ENCODE measurements at regions not wholly inside any gene's neighbourhood (a gene's known extent, or its start where the extent isn't known, plus 50 kb on each side); places are given as distances from the start of the nearest gene placed in this dataset.
"Not testable (repeated sequence)": the region's sequence is repeated elsewhere in the genome, so short reads cannot be mapped to it uniquely, and the experiment has no call there.

DNA sequence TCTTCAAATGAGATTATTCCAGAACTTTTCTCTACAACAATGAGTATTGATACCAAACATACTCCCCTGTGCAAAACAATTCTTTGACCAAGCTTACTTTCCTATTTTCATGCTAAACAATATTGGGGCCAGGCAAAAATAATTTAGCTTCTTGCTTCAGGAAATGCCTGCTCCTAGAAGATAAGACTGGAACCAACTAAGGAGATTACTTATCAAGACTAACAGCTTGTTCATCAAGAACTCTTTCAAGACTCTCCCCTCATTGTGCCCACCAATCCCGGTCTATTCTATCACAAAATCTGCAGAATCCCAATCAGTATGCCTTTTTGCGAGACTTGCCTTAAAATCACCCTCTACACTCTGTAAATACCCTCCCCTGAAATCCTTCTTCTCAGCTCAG, 536.6 kb downstream of the RWDD3 start:
- DNase-seq (ENCODE audit: low spot score) = no peak

DNA sequence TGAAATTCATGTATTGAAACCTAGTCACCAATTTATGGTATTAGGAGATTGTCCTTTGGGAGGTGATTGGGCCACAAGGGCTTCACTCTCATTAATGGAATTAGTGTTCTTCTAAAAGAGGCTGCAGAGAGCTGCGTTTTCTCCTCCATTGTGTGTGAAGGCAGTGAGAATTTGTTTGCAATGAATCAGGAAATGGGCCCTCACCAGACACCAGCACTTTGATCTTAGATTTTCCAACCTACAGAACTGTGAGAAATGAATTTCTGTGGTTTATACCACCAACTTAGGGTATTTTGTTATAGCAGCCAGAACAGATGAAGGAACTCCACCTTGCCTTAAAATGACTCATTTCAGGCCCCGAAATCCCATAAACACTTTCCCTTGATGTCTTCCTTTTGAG, 544.2 kb downstream of the RWDD3 start:
- no peak for DNase-seq (ENCODE audit: low spot score)

DNA sequence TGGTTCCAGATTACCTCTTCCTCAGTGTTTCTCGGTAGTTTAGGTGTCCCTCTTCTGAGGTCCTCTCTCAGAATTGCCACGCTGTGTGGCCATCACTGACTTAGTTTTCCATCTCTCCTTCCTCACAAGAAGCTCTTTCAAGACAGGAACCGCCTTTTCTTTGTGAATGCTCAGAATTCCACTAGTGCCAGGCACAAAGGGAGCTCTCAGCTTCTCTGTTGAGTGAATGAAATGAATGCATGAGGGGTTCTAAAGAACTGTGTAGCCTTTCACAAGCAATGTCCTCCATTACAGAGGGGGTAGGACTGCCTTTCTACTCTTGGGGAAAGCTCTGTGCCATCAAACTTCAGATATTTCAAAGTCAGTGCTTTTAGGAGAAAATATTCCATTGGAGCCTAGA, 546.8 kb downstream of the RWDD3 start:
- no peak for DNase-seq (ENCODE audit: low spot score)

DNA sequence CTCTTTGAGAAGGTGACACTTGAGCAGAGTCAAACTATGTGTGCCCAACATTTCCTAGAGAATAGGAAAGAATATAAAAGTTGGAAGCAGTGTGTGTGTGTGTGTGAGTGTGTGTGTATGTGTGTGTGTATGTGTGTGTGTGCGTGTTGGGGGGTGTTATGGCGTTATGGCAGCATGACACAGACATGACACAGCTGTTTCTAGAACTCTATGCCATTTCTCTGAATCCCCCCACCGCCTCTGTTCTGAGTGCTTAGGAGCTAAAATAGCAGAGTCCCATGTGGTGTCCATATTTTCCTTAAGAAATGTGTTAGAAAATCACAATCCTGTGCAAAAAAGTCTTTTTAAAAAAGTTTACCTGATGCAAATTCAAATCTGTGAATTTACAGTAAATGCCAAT, 556.1 kb downstream of the RWDD3 start:
- DNase-seq (ENCODE audit: low spot score) = no peak

DNA sequence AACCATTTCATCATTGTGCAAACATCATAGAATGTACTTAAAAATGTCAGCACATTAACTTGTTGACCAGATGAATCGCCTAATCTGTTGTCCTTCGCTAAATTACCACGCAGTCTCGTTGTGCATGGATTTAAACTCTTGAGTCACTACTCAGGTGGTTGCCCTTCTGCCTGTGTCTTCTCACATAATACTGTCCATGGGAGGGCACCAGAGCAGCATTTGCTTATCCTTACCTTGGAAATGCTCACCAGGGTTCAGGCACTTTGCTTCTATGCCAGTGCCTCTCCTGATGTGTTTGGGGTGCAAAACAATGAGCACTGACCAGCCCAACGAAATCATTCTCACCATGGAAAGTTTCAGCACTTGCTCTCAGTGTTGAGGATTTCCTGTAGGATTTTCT, 559.9 kb downstream of the RWDD3 start:
- peak; percentile 9 for DNase-seq (ENCODE audit: low spot score)

DNA sequence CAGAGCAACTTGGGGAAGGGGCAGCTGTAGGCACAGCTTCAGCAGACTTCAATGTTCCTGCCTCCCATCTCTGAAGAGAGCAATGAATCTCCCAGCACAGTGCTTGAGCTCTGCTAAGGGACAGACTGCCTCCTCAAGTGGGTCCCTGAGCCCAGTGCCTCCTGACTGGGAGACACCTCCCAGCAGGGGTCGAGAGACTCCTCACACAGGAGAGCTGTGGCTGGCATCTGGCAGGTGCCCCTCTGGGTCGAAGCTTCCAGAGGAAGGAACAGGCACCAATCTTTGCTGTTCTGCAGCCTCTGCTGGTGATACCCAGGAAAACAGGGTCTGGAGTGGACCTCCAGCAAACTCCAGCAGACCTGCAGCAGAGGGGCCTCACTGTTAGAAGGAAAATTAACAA, 563.8 kb downstream of the RWDD3 start:
- DNase-seq (ENCODE audit: low spot score) = not testable (repeated sequence)

DNA sequence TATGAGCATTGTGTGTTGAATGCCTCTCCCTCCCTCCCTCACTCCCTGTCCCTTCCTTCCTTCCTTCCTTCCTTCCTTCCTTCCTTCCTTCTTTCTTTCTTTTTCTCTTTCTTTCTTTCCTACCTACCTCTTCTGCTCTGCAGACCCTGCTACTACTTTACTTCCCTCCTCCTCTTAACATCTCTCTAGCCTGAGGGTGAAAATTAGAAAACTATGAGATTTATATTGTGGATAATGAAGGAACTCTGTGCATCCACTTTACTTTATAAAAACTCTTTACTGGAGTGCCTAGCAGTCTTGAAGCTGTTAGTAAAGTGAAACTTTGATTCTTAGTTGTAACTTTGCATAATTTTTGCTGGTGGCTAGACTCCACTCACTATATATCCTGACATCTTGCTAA, 572.2 kb downstream of the RWDD3 start:
- no peak for DNase-seq (ENCODE audit: low spot score)

DNA sequence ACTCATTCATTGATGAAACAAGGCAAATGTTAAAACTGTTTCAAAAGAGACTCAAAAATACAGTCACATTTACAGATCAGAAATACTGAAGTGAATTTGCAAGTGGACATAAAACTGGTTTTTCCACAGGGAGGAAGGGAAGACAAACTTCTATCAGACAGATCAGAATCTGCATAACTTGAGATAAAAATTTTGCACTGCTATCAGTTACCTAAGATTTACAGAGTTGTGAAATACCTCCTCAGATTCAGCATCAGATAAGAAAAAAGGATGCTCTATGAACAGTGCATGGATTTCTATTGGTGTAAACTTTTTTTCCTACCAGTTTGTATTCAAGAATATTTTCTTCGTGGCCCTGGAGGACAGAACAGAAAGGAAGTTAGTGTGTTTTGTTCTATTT, 575.4 kb downstream of the RWDD3 start:
- no peak for DNase-seq (ENCODE audit: low spot score)

DNA sequence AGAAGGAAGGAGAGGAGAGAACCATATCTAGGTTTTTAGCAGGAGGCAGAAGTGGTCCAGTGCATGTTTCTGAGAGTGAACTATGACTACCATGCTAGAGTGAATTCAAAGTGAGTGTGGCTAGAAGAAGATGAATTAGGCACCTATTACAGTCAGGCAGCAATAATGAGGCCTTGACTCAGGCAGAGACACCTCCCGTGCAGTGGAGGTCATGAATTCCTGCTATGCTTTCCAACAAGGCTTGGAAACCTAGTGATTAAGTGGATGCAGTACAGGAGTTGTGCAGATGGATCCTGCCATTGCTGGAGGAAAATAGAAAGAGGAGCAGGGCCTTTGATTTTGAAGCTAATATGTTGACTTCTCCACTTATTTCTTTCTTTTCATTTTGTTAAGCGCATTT, 581.5 kb downstream of the RWDD3 start:
- no peak for DNase-seq (ENCODE audit: low spot score)

DNA sequence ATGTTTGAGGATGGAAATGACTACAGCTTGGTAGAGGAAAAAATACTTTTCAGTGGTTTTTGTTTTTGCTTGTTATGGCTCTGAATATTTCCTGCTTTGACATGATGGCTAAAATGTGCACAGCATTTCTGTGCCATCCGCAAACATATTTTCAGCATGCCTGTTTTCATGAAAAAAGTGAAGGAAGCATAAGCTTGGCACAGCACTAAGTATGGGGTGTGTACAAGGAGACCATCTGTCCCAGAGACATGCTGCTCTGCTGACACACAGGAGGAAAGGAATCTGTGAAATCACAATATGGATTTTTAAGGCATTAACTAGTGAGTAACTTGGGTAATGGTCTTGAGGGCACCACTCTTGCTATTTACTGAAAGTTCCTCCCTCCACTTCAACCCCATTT, 595.5 kb downstream of the RWDD3 start:
- DNase-seq (ENCODE audit: low spot score) = no peak

DNA sequence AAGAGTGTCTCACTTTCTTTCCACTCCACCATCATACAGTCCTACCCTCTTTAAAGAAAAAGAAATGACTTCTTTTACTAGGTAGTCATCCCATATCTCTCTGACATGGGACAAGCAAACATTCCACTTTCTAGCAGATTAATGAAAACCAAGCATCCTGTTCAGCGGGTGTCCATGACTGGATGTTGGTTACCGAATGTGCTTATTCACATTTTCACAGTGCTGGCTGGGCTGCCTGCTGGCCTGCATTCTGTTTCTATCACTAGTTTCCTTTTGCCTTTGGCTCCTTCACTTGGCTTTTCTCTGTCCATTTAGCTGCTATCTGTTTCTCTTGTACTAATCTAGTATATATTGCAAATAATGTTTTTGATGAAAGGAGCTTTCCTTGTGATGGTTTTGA, 598.4 kb downstream of the RWDD3 start:
- no peak for DNase-seq (ENCODE audit: low spot score)

DNA sequence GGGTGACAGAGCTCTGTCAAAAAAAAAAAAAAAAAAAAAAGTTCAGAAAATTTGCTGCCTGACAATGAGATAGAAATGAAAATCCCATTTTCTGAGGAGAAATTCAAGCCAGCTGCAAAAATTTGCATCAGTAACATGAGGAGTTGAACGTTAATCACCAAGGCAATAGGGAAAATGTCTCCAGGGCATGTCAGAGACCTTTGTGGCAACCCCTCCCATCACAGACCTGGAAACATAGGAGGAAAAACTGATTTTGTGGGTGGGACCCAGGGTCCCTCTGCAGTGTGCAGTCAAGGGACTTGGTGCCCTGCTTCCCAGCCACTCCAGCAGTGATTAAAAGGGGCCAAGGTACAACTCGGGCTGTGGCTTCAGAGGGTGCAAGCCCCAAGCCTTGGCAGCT, 615.4 kb downstream of the RWDD3 start:
- no peak for DNase-seq (ENCODE audit: low spot score)

DNA sequence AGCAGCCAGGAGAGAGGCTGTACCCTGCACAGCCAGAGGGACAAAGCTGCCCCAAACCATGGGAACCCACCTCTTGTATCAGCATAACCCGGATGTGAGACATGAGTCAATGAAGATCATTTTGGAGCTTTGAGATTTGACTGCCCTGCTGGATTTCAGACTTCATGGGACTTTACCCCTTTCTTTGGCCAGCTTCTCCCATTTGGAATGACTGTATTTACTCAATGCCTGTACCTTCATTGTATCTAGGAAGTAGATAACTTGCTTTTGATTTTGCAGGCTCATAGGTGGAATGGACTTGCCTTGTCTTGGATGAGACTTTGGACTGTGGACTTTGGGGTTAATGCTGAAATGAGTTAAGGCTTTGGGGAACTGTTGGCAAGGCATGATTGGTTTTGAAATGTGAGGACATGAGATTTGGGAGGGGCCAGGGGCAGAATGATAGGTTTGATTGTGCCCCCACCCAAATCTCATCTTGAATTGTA, 616.2 kb downstream of the RWDD3 start:
- no peak for DNase-seq (ENCODE audit: low spot score)

DNA sequence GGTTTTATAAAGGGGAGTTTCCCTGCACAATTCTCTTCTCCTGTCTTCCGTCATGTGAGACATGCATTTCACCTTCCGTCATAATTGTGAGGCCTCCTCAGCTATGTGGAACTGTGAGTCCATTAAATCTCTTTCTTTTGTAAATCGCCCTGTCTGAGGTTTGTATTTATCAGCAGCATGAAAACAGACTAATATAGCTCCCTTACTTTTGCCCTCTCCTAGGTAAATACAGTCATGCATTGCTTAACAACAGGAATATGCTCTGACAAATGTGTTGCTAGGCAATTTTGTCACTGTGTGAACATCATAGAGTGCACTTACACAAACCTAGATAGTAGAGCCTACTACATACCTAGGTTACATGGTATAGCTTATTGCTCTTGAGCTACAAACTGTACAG, 616.8 kb downstream of the RWDD3 start:
- no peak for DNase-seq (ENCODE audit: low spot score)

DNA sequence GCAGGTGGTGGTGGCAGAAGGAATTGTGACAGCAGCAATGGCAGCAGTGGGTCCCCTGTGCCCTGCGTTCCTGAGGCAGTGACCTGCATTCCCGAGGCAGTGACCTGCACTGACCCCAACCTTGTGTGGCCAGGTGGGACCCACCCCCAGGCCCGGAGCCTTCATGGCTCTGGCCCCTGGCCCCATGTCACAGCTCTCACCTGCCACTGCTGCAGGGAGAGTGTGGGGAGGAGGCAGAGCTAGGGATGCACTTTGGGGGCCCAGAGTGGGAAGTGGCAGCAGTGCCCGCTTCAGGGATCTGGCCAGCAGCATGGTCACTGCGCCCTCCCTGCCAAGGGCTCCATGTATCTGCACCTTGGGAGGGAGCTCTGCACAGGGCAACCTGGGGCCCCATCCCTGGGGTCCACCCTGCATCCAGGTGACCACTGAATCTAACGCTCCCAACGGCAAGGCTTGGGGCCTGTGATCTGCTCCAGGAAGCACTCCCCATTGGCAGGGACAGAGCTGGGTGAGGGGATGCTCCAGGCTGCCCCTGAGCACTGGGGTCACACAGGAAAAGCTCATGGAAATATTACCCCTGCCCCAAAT, 618.6 kb downstream of the RWDD3 start:
- DNase-seq (ENCODE audit: low spot score) = no peak

DNA sequence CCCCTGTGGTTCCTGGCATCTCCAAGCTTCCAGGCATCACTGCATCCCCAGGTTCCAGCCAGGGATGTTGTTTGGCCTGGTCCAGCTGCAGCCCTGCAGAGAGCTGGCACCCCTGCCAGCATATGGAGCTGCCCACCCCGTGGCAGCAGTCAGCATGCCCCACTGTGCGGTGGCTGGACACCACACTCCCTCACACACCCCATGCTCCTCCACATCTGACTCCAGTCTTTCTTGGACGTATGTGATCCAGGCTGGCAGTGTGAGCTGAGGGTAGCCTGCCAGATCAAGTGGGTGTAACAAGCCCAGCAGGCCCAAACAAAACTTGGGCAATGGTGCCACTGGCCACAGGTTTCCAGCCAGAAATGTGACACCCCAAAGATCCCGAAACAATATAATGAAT, 620.4 kb downstream of the RWDD3 start:
- DNase-seq (ENCODE audit: low spot score) = no peak

DNA sequence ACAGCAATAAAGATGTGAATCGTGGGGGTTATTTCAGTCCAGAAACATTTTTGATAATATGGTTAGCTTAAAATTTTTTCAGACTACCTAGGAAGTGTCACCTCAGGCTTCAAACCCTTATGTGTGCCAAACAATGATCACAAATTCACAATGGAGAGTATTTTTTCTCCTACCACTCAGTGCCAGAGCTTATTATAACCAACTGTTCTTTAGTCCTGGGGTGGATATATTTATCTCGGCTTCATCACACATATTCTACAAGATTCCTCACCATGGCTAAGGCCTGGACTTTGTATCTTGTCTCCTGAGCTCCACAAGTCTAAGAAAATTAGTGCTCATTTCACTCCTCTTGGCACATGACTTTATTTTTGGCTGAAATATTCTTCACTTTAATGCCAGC, 629.1 kb downstream of the RWDD3 start:
- no peak for DNase-seq (ENCODE audit: low spot score)

DNA sequence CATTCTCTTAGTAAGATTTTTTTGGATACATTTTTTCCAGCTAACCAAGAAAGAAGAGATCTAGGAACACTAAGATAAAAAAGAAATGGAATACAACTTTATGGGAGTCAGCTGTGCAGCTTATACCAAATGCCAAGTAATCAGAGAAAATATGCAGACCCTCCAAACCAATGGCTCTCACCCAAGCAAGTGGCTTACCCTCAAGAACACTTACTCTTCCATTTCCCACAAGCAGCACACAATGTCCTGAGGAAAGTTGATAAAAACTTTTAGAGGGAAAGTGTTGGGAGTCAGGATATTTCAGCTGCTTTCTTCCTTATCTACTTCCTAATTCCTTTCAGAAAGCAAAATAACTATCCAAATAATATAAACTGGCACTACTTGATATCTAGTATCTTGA, 631.8 kb downstream of the RWDD3 start:
- no peak for DNase-seq (ENCODE audit: low spot score)

DNA sequence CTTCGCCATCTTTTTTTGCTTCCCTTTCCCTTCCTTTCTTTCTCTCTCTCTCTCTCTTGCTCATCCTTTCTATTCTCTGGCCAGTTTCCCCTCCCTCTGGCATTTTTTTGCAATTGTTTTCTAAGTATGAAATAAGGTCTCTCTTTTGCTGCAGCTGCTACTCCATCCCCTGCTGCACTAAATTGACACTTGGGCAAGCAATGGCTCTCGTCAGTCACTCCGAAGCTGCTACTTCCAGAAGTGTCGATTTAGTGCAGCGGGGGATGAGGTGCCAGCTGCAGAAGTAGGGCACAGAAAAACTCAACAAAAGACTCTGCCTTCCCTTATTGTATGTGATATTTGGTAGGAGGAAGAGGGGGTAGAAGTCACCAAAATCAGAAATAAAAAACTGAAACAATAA, 642.3 kb downstream of the RWDD3 start:
- DNase-seq (ENCODE audit: low spot score) = no peak

DNA sequence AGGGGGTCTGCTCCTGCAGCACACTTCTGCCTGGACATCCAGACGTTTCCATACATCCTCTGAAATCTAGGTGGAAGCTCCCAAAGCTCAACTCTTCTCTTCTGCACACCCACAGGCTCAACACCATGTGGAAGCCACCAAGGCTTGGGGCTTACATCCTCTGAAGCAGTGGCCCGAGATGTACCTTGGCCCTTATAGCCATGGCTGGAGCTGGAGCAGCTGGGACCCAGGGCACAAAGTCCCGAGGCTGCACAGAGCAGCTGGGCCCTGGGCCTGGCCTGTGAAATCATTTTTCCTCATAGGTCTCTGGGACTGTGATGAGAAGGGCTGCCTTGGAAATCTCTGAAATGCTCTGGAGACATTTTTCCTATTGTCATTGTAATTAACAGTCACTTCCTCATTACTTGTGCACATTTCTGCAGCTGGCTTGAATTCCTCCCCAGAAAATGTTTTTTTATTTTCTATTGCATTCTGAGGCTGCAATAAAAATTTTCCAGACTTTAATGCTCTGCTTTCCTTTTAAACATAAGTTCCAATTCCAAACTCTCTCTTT, 645.6 kb downstream of the RWDD3 start:
- no peak for DNase-seq (ENCODE audit: low spot score)

DNA sequence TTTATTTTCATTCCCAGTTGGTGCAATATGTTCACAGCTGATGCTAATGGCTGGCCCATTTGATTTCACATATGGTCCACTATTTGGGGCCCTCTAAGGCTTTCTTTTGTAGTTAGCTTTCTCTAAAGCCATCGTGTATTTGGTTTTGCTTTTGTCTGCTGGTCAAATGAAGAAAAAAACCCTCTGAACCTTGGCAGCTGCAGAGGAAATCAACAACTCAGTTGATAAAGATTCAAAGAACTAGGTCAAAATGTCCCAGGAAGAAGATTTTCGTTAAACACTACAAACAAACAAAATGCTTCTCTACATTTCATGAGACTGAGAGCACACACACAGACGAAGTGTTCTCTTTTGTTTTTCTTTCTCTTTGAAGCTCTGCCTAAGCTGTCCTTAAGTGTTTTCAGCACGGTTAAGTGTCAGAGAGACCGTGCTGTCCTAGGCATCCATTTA, 655.0 kb downstream of the RWDD3 start:
- DNase-seq (ENCODE audit: low spot score) = no peak

DNA sequence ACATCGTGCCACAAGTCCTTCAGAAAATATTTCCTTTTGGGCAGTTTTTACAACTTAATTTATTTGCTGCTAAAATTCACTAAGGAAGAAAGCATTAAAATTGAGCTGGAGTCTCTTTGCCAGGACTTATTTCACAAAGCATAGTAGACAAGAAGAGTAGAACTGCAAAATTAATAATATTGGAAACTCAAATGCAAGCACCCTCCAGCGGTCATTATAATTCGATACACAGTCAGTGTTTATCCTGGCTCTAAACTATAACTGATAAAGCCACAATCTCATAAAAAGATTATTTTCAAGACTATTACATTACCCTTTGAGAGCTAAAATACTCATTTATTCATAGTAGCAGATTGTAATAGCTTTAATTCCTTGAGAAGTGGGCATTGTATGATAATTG, 655.4 kb downstream of the RWDD3 start:
- no peak for DNase-seq (ENCODE audit: low spot score)

DNA sequence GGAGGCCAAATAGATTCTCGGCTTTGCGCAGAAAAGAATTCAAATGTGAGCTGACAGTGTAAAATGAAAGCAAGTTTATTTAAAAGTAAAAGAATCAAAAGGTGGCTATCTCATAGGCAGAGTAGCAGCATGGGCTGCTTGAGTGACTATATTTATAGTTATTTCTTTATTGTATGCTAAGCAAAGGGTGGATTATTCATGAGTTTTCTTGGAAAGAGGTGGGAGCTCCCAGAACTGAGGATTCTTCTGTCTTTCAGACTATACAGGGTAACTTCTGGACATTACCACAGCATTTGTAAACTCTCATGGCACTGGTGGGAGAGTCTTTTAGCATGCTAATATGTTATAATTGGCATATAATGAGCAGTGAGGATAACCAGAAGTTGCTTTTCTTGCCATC, 659.9 kb downstream of the RWDD3 start:
- no peak for DNase-seq (ENCODE audit: low spot score)

DNA sequence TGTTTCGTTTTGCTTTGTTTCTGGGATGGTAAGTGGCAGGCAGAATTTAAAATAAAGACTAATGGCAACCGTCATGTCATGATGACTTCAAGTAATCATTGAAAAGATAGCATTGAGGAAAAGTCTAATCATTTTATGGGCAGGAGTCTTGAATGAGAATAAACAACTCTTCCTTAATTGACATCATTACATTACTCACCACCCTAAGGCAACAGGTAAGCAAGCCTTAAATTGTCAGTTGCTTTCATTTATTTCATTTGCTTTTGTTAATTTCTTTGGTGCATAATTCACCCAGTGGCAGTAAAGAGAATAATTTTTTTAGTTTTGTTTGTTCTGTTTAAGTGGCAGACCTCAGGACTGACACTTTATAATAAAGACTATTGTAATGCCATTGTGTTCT, 669.0 kb downstream of the RWDD3 start:
- no peak for DNase-seq (ENCODE audit: low spot score)

Measured in RKO (cell line).